IPS-15b (cell line): ENCODE measurements at regions not wholly inside any gene's neighbourhood (a gene's known extent, or its start where the extent isn't known, plus 50 kb on each side); places are given as distances from the start of the nearest gene placed in this dataset.

Source experiments
- H3K27me3 ChIP-seq: one replicate; pipeline ENCODE4 v1.6.1; 2013; ENCODE audit warnings: low read length; ENCODE audit not compliant: control insufficient read depth, insufficient read depth
- H3K36me3 ChIP-seq: one replicate; pipeline ENCODE4 v1.6.1; 2013; ENCODE audit warnings: low read length; ENCODE audit not compliant: control insufficient read depth, insufficient read depth
- H3K4me1 ChIP-seq: one replicate; pipeline ENCODE4 v1.6.1; 2013; ENCODE audit warnings: mild to moderate bottlenecking, low read length; ENCODE audit not compliant: control insufficient read depth, insufficient read depth
- H3K4me3 ChIP-seq: one replicate; pipeline ENCODE4 v1.5.1; 2013; ENCODE audit warnings: low read depth, low read length
- H3K9ac ChIP-seq: one replicate; pipeline ENCODE4 v1.6.1; 2013; ENCODE audit warnings: low read depth, mild to moderate bottlenecking, low read length
- H3K9me3 ChIP-seq: one replicate; pipeline ENCODE4 v1.6.1; 2013; ENCODE audit warnings: mild to moderate bottlenecking, low read length; ENCODE audit not compliant: control insufficient read depth, insufficient read depth

DNA sequence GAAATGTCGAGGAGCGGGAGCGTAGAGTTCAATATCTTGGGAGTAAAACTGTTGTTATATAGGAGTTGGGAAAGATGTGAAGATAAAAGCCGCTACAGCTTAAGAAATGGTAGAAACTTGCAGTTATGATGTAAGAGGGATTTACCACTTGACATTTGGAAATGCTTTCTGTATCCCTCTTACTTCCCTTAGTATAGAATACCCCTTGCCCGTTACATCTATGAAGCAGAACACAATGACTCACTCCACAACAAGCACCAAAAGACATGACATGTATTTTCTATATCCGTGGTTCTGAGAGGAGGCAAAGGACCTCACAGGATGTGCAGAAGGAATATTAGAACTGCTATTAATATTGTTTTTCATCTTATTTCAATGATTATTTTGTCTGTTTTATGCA lies 254.2 kb upstream of the NR2F2 start:
- Histone ChIP-seq H3K36me3 (no peaks in the 10 kb centered on the region), H3K4me3 (no peak overlapping the region), H3K9ac (no peak overlapping the region), H3K9me3 (no peaks in the 10 kb centered on the region), H3K4me1 (no peaks in the 10 kb centered on the region), H3K27me3 (peaks cover 27% of the 10 kb centered on the region)

DNA sequence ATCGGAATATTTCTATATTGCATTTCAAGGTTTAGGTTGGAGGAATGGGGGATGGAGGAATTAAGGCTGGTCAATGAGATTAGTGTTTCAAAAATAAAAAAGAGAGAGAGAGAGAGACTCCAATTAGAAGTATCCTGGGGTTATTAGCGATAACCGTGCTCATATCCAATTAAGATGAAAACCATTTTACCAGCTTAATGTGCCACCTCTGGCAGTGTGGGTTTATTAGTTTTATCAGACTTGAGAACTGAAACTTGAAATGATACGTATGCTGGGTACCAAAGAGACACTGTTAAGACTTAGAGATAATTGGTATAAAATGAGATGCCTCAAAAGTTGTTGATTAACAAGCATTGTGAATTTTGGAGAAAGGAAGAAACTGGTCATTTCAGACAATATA lies 251.5 kb upstream of the NR2F2 start:
- Histone ChIP-seq H3K4me1 (no peaks in the 10 kb centered on the region), H3K4me3 (no peak overlapping the region), H3K9me3 (no peaks in the 10 kb centered on the region), H3K36me3 (no peaks in the 10 kb centered on the region), H3K9ac (no peak overlapping the region), H3K27me3 (peaks cover 47% of the 10 kb centered on the region)

DNA sequence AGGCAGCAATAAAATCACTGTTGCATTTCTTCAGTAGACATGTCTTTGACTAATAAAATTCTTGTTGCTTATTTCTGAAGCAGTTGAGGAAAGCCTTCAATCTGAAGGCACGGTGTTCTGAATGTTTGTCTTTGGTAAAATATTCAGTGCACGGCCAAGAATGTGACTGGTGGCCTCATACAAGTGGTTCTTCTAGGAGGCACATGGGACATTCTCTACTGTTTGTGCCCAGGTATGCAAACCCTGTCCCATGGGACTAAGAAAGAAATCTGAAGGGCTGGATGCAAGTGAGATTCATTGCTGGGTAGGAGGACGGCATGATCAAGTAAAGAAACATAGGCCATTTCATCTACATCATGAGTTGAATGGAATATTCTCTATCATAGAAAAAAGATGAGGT lies 250.6 kb upstream of the NR2F2 start:
- Histone ChIP-seq H3K9ac (no peak overlapping the region), H3K4me3 (no peak overlapping the region), H3K4me1 (no peaks in the 10 kb centered on the region), H3K9me3 (no peaks in the 10 kb centered on the region), H3K27me3 (peaks cover 53% of the 10 kb centered on the region), H3K36me3 (no peaks in the 10 kb centered on the region)

DNA sequence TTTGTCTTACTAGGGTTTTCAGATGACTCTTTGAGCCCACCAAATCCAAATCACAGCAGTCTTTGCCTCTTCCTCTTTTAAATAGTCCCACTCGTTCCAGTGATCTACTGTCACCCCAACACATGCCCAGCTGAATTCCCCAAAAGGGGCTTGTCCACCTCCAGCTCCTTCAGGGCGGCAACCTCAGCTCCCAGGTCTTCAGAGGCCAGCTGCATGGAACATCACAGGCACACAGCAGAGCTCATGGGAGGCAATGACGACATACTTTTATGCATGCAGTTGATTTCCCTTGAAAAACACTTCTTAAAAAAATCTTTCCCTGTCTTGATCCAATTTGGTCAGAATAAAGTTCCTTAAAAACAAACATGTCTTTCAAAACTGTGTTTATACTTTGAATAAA lies 244.3 kb upstream of the NR2F2 start:
- H3K36me3 ChIP-seq, result no peaks in the 10 kb centered on the region
- H3K27me3 ChIP-seq, result peaks cover 89% of the 10 kb centered on the region
- peaks cover 22% of the 10 kb centered on the region for H3K4me1 ChIP-seq
- no peak overlapping the region for H3K9ac ChIP-seq
- no peak overlapping the region for H3K4me3 ChIP-seq
- no peaks in the 10 kb centered on the region for H3K9me3 ChIP-seq

DNA sequence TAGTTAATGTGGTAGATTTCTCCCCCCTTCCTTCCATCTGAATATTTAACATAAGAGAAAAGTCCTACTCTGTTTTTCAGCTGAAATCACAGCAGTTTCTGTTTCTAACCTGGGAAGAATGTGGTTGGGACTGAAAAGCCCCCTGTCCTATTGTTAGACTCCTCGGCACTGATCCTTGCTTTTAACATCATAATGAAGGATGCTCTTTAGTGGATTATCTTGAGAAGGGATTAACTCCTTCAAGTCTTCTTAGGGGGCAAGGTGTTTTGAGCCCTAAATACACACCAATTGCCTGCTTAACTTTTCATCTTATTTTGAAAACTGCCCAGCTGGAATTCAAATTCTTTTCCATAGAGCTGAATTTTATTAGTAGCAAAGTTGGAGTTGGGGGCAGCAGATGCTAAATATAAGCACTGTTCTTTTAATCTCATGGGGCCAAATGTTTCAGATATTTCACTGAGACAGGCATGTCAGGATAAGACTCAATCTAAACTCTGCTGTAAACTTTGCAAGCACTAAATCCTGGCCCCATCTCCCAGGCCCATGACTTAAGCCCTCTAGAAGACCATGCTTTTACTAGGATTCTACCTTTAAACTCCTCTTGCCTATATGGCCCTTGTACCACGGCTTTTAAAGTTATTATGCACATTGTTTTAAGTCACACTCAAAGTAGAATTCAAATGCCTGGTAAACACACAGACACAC lies 243.2 kb upstream of the NR2F2 start:
- Histone ChIP-seq H3K9me3 (no peaks in the 10 kb centered on the region), H3K4me1 (peaks cover 22% of the 10 kb centered on the region), H3K4me3 (no peak overlapping the region), H3K36me3 (no peaks in the 10 kb centered on the region), H3K27me3 (peaks cover 93% of the 10 kb centered on the region), H3K9ac (no peak overlapping the region)

DNA sequence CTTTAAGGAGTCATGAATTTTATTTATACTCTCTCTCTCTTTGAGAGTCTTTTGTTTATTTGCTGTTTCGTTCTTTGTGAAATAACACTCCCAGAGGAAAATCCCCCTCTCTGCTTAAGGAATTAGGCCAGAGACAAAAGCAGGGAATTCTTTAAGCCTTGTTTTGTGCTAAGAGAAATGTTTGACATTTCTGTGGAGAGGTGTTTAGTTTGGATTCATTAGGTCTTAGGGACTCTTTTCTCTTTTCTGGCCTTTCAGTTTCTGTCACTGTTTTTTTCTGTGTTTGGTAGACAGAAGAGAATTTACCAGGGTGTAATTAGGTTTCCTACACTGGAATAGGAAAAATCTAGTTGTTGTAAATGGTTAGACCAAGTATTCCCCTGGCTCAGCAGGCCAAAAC lies 241.8 kb upstream of the NR2F2 start:
- H3K9ac ChIP-seq, result no peak overlapping the region
- H3K9me3 ChIP-seq, result no peaks in the 10 kb centered on the region
- no peak overlapping the region for H3K4me3 ChIP-seq
- H3K4me1 ChIP-seq, result peaks cover 22% of the 10 kb centered on the region
- no peaks in the 10 kb centered on the region for H3K36me3 ChIP-seq
- peaks cover 91% of the 10 kb centered on the region for H3K27me3 ChIP-seq

DNA sequence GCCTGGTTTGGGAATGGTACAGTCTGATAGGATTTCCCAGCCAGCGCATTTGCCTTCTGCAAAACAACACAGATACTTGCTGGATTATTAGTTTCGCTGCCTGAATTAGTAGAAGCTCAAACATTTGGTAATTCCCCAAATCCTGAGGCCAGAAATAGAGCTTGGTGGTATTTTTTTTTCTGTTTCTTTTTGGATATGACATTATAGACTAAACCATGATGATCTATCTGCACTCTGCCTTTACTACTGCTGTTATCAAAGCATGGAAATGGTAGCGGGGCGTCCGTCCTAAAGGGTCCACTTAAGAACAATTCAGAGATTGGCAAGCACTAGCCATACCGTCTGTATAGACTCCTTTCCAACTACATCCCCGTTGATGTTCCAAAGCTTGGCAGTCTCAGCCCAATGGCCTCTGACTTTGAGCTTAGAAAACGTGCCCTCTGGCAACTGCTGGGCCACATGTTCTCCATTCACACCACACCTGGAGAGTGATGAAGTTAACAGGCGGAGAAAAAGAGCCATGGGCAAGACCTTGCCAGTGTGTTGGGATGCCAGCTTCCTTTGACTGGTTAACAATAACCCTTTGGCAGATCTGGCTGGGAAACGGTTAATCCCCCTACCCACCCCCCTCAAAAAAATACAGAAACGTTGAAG lies 241.0 kb upstream of the NR2F2 start:
- H3K27me3 ChIP-seq, result peaks cover 92% of the 10 kb centered on the region
- H3K9ac ChIP-seq, result no peak overlapping the region
- peak overlapping the region; percentile 15 for H3K4me3 ChIP-seq
- H3K36me3 ChIP-seq, result no peaks in the 10 kb centered on the region
- H3K4me1 ChIP-seq, result peaks cover 22% of the 10 kb centered on the region
- no peaks in the 10 kb centered on the region for H3K9me3 ChIP-seq

DNA sequence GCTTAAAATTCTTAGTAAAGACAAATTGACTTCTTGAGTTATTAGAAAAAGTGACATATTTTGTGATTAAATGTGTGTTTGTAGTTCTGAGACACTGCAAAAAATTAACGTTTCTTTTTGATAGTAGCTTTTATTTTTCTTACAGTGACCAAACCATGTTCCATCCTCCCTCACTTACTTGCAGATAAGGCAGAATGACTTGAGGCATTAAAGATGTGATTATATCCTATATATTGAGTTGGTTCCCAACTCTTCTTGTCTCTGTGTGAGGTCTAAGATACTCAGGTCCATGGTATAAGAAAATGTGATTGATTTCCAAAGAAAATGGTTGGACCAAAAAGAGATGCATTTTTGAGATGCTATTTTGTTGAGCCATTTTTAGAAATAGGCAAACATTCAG lies 238.3 kb upstream of the NR2F2 start:
- Histone ChIP-seq H3K4me3 (no peak overlapping the region), H3K4me1 (peaks cover 19% of the 10 kb centered on the region), H3K27me3 (peaks cover 72% of the 10 kb centered on the region)

DNA sequence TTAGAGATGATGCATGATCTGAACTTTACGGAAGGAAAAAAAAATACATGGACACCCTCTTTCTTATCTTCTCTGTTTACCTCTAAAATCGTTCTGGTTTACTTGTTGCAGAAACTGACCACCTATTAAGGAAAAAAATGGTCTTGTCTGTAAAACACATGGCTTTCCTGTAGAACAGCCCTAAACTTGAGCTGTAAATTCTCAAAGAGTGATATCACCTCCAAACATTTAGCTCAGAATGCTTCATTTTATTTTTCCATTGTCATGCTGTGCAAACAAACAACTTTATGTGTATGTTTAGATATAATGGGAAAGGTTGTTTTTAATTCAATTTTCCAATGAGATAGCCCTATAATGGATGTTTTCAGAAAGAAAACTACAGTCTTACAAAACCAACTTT lies 237.4 kb upstream of the NR2F2 start:
- peaks cover 64% of the 10 kb centered on the region for H3K27me3 ChIP-seq
- H3K36me3 ChIP-seq, result no peaks in the 10 kb centered on the region
- peaks cover 12% of the 10 kb centered on the region for H3K4me1 ChIP-seq
- H3K4me3 ChIP-seq, result no peak overlapping the region
- no peaks in the 10 kb centered on the region for H3K9me3 ChIP-seq
- no peak overlapping the region for H3K9ac ChIP-seq

More for the DNA sequence above, 238.3 kb upstream of the NR2F2 start:
- H3K36me3 ChIP-seq, result no peaks in the 10 kb centered on the region
- no peak overlapping the region for H3K9ac ChIP-seq
- no peaks in the 10 kb centered on the region for H3K9me3 ChIP-seq

DNA sequence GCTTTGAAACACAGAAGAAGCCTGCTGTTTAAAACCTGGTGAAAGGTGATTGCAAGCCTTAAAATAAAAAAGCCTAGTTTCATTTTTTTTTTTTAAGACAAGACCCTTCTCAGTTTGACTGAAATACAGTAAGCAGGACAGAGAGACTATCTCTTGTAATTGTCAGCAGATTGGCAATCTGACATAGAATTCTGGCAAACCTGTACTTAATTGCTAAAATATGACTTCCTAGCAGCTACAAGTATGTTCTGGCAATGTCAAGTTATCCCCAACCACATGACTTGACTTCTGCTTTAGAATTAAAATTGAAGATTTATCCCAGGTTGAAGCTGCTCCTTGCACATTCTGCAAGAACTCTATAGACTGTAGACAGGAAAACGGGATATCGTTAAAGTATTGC lies 232.8 kb upstream of the NR2F2 start:
- H3K36me3 ChIP-seq, result no peaks in the 10 kb centered on the region
- no peaks in the 10 kb centered on the region for H3K4me1 ChIP-seq
- H3K4me3 ChIP-seq, result no peak overlapping the region
- no peak overlapping the region for H3K9ac ChIP-seq
- H3K9me3 ChIP-seq, result no peaks in the 10 kb centered on the region
- peaks cover 18% of the 10 kb centered on the region for H3K27me3 ChIP-seq

DNA sequence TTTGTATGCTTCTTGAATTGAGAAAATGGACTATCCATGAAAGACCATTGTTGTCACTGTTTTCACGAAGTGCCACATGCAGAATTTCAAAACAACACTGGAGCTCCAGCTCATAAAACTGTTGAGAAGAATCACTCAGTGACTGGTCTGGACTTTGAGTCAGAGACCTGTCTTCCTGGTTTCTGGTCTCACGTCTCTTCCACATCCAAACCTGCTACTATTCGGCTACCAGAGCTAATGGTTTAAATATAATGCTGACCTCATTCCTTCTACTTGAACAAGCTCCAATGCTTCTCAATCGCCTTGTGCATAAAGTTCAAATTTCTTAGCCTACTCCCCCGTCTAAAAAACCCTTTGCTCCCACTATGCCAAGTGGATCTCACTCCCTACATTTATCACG lies 227.9 kb upstream of the NR2F2 start:
- H3K9me3 ChIP-seq, result no peaks in the 10 kb centered on the region
- no peaks in the 10 kb centered on the region for H3K27me3 ChIP-seq
- no peaks in the 10 kb centered on the region for H3K4me1 ChIP-seq
- no peak overlapping the region for H3K4me3 ChIP-seq
- H3K36me3 ChIP-seq, result no peaks in the 10 kb centered on the region
- H3K9ac ChIP-seq, result no peak overlapping the region

DNA sequence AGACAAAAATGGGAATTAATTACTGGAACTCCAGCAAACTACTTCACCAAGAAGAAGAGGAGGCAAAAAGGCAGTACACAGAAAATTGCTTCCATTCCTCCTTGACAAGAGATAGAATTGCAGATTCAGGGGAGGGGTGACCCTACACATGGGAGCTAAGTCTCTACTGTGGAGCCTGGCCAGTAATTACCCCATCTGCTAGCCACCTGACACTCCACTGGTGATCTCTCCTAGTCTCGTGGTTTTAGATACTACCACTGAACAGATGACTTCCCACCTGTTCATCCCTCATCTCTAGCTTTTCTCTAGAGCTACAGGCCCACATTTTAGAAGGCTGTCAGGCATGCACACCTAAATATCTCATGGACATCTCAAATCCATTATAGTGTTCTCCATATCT lies 224.3 kb upstream of the NR2F2 start:
- Histone ChIP-seq H3K4me3 (no peak overlapping the region), H3K4me1 (no peaks in the 10 kb centered on the region), H3K9ac (no peak overlapping the region), H3K36me3 (no peaks in the 10 kb centered on the region), H3K9me3 (no peaks in the 10 kb centered on the region), H3K27me3 (no peaks in the 10 kb centered on the region)
